IMR-90 (cell line): ENCODE measurements at regions not wholly inside any gene's neighbourhood (a gene's known extent, or its start where the extent isn't known, plus 50 kb on each side); places are given as distances from the start of the nearest gene placed in this dataset.

Experiments used
- ATAC-seq: fragments of 200-7000 bp; cut with Tn5 transposase; 2 replicates; pipeline ENCODE4 v1.9.1; 2020; ENCODE audit warnings: low read depth, mild to moderate bottlenecking, moderate library complexity
- BruUV-seq: library from RNA; stranded (reverse); fragments of 400-500 nt; replicated peaks from 2 replicates; lab custom pipeline; 2021; lab: Mats Ljungman, UMichigan
- CTCF ChIA-PET: fragments of 300-600 bp; formaldehyde crosslinking; extraction: SDS; loops from one replicate; lab custom pipeline; 2021; ENCODE audit warnings: antibody characterized with exemption; lab: Yijun Ruan, JAX
- POLR2A ChIA-PET: fragments of 300-600 bp; sonication (Branson Sonifier 250); formaldehyde crosslinking; loops from one replicate; lab custom pipeline; 2022; ENCODE audit warnings: antibody characterized with exemption; ENCODE audit not compliant: unreplicated experiment; lab: Charles Lee
- DNase-seq: peaks from one replicate; pipeline ENCODE4 v3.0.0; 2013
- H2AFZ ChIP-seq: replicated peaks from 2 replicates; pipeline ENCODE3; 2013; ENCODE audit warnings: low read length, mild to moderate bottlenecking; ENCODE audit not compliant: poor library complexity
- H2AK5ac ChIP-seq: 2 replicates; pipeline ENCODE4 v1.6.1; 2013; ENCODE audit warnings: low read depth, low read length, inconsistent platforms
- H2AK9ac ChIP-seq: replicated peaks from 2 replicates; pipeline ENCODE3; 2013; ENCODE audit warnings: mild to moderate bottlenecking, low read depth, low read length, moderate library complexity; ENCODE audit not compliant: poor library complexity
- H2BK120ac ChIP-seq: 2 replicates; pipeline ENCODE4 v1.6.1; 2013; ENCODE audit warnings: low read depth, low read length, inconsistent platforms
- H2BK15ac ChIP-seq: 3 replicates; pipeline ENCODE4 v1.6.1; 2013; ENCODE audit warnings: low read depth, low read length, inconsistent platforms
- H2BK20ac ChIP-seq: 2 replicates; pipeline ENCODE4 v1.6.1; 2013; ENCODE audit warnings: low read depth, mild to moderate bottlenecking, inconsistent platforms, low read length, moderate library complexity
- H2BK5ac ChIP-seq: 2 replicates; pipeline ENCODE4 v1.6.1; 2013; ENCODE audit warnings: mild to moderate bottlenecking, low read depth, low read length, inconsistent platforms; ENCODE audit not compliant: poor library complexity, severe bottlenecking
- H3K14ac ChIP-seq: replicated peaks from 2 replicates; pipeline ENCODE4 v1.6.1; 2013; ENCODE audit warnings: low read depth, low read length, inconsistent platforms
- H3K18ac ChIP-seq: 2 replicates; pipeline ENCODE4 v1.6.1; 2013; ENCODE audit warnings: low read depth, low read length, control low read depth
- H3K23ac ChIP-seq: 2 replicates; pipeline ENCODE4 v1.6.1; 2013; ENCODE audit warnings: low read depth, low read length, inconsistent platforms
- H3K27ac ChIP-seq: 2 replicates; pipeline ENCODE4 v1.5.1; 2013; ENCODE audit warnings: mild to moderate bottlenecking, control low read depth, low read length; ENCODE audit not compliant: insufficient read depth
- H3K27me3 ChIP-seq: 2 replicates; pipeline ENCODE4 v1.6.1; 2013; ENCODE audit warnings: low read length; ENCODE audit not compliant: control insufficient read depth, insufficient read depth
- H3K36me3 ChIP-seq: 2 replicates; pipeline ENCODE4 v1.6.1; 2013; ENCODE audit warnings: low read length, mixed read lengths; ENCODE audit not compliant: control insufficient read depth, insufficient read depth
- H3K4ac ChIP-seq: 2 replicates; pipeline ENCODE4 v1.6.1; 2013; ENCODE audit warnings: low read depth, low read length, inconsistent platforms
- H3K4me1 ChIP-seq: 2 replicates; pipeline ENCODE4 v1.6.1; 2013; ENCODE audit warnings: low read length, mixed read lengths; ENCODE audit not compliant: control insufficient read depth, insufficient read depth
- H3K4me2 ChIP-seq: 2 replicates; pipeline ENCODE4 v1.6.1; 2013; ENCODE audit warnings: low read depth, mild to moderate bottlenecking, control low read depth, low read length, moderate library complexity
- H3K4me3 ChIP-seq: 2 replicates; pipeline ENCODE4 v1.5.1; 2013; ENCODE audit warnings: low read depth, mild to moderate bottlenecking, control low read depth, low read length, moderate library complexity; ENCODE audit not compliant: insufficient read depth
- H3K56ac ChIP-seq: 2 replicates; pipeline ENCODE4 v1.6.1; 2013; ENCODE audit warnings: low read length, inconsistent platforms; ENCODE audit not compliant: insufficient read depth; ENCODE audit errors: extremely low read depth
- H3K79me1 ChIP-seq, 2 experiments: 2 replicates each; pipeline ENCODE4 v1.6.1; 2013; ENCODE audit warnings: low read length in 2 of 2, inconsistent platforms in 1 of 2, low read depth in 1 of 2
- H3K9ac ChIP-seq: 2 replicates; pipeline ENCODE4 v1.6.1; 2013; ENCODE audit warnings: low read depth, low read length, control low read depth
- H3K9me1 ChIP-seq: 2 replicates; pipeline ENCODE4 v1.6.1; 2013; ENCODE audit warnings: low read length, inconsistent platforms; ENCODE audit not compliant: insufficient read depth
- H3K9me3 ChIP-seq: 2 replicates; pipeline ENCODE4 v1.6.1; 2013; ENCODE audit warnings: low read length; ENCODE audit not compliant: control insufficient read depth, insufficient read depth
- H4K20me1 ChIP-seq: 2 replicates; pipeline ENCODE4 v1.6.1; 2013; ENCODE audit warnings: low read length, inconsistent platforms; ENCODE audit not compliant: insufficient read depth
- H4K5ac ChIP-seq: 2 replicates; pipeline ENCODE4 v1.6.1; 2013; ENCODE audit warnings: mild to moderate bottlenecking, low read depth, low read length, control low read depth
- H4K8ac ChIP-seq, 2 experiments: 2 replicates each; pipeline ENCODE4 v1.6.1; 2013; ENCODE audit warnings: low read depth in 2 of 2, low read length in 2 of 2, control low read depth in 1 of 2, inconsistent platforms in 1 of 2
- H4K91ac ChIP-seq: 2 replicates; pipeline ENCODE4 v1.6.1; 2013; ENCODE audit warnings: low read depth, low read length, inconsistent platforms; ENCODE audit not compliant: insufficient read depth
- BHLHE40 ChIP-seq: fragments of 150-350 bp; IDR thresholded peaks from 2 replicates; pipeline ENCODE4 v1.6.1; 2016; ENCODE audit warnings: mild to moderate bottlenecking, low read depth, low read length
- CEBPB ChIP-seq: IDR thresholded peaks from 2 replicates; pipeline ENCODE4 v1.6.1; 2012; ENCODE audit warnings: low read depth, low read length, improper control_type of control experiment
- CHD1 ChIP-seq: IDR thresholded peaks from 2 replicates; pipeline ENCODE4 v1.6.1; 2012; ENCODE audit warnings: low read depth, low read length, improper control_type of control experiment
- ELK1 ChIP-seq: fragments of 150-350 bp; IDR thresholded peaks from 2 replicates; pipeline ENCODE4 v1.6.1; 2016; ENCODE audit warnings: low read depth, mild to moderate bottlenecking, low read length, moderate library complexity, borderline replicate concordance
- FOS ChIP-seq: fragments of 150-350 bp; IDR thresholded peaks from 2 replicates; pipeline ENCODE4 v1.6.1; 2016; ENCODE audit warnings: low read depth, low read length
- MAFK ChIP-seq: IDR thresholded peaks from 2 replicates; pipeline ENCODE4 v1.6.1; 2012; ENCODE audit warnings: low read depth, low read length, improper control_type of control experiment
- MAZ ChIP-seq: IDR thresholded peaks from 2 replicates; pipeline ENCODE4 v1.6.1; 2012; ENCODE audit warnings: low read depth, mild to moderate bottlenecking, low read length, improper control_type of control experiment, moderate library complexity, borderline replicate concordance
- MXI1 ChIP-seq: IDR thresholded peaks from 2 replicates; pipeline ENCODE4 v1.6.1; 2012; ENCODE audit warnings: low read depth, mild to moderate bottlenecking, low read length, moderate library complexity, borderline replicate concordance
- NFE2L2 ChIP-seq: fragments of 150-350 bp; IDR thresholded peaks from 2 replicates; pipeline ENCODE4 v1.6.1; 2016; ENCODE audit warnings: low read depth, mild to moderate bottlenecking, low read length
- POLR2A ChIP-seq: IDR thresholded peaks from 2 replicates; pipeline ENCODE4 v1.6.1; 2012; ENCODE audit warnings: mild to moderate bottlenecking, low read depth, low read length
- RAD21 ChIP-seq: IDR thresholded peaks from 2 replicates; pipeline ENCODE4 v1.6.1; 2012; ENCODE audit warnings: low read length, improper control_type of control experiment
- RCOR1 ChIP-seq: IDR thresholded peaks from 2 replicates; pipeline ENCODE4 v1.6.1; 2012; ENCODE audit warnings: mild to moderate bottlenecking, low read length, improper control_type of control experiment; ENCODE audit not compliant: insufficient replicate concordance
- RFX5 ChIP-seq: IDR thresholded peaks from 2 replicates; pipeline ENCODE4 v1.8.0; 2012; ENCODE audit warnings: low read depth, mild to moderate bottlenecking, low read length, moderate library complexity
- SMC3 ChIP-seq: fragments of 150-350 bp; IDR thresholded peaks from 2 replicates; pipeline ENCODE4 v1.6.1; 2016; ENCODE audit warnings: low read depth, mild to moderate bottlenecking, antibody characterized with exemption, low read length, moderate library complexity
- dilution Hi-C: fragments of 300-500 bp; cut with HindIII; formaldehyde crosslinking; loops from one replicate; pipeline ENCODE4 v1.14.3; 2018; ENCODE audit warnings: low sequenced_read_pairs; ENCODE audit not compliant: unreplicated experiment
- in situ Hi-C: fragments of 300-500 bp; cut with MboI; formaldehyde crosslinking; loops from 3 replicates; pipeline ENCODE4 v1.14.3; 2019; ENCODE audit warnings: low sequenced_read_pairs, inconsistent platforms, mixed read lengths
- intact Hi-C: fragments of 100-400 bp; cut with micrococcal nuclease; formaldehyde crosslinking; loops from 2 replicates; pipeline ENCODE4 v1.10.0; 2022
- TF ChIP-seq, protein P1 (sequence below): fragments of 150-350 bp; IDR thresholded peaks from 2 replicates; pipeline ENCODE4 v1.6.1; 2017; ENCODE audit warnings: mild to moderate bottlenecking, antibody characterized with exemption, low read length, low read depth
- TF ChIP-seq, protein P2 (sequence below): conservative IDR thresholded peaks from 2 replicates; pipeline ENCODE4 v1.5.1; 2012; ENCODE audit warnings: mild to moderate bottlenecking, low read depth, low read length, improper control_type of control experiment

DNA sequence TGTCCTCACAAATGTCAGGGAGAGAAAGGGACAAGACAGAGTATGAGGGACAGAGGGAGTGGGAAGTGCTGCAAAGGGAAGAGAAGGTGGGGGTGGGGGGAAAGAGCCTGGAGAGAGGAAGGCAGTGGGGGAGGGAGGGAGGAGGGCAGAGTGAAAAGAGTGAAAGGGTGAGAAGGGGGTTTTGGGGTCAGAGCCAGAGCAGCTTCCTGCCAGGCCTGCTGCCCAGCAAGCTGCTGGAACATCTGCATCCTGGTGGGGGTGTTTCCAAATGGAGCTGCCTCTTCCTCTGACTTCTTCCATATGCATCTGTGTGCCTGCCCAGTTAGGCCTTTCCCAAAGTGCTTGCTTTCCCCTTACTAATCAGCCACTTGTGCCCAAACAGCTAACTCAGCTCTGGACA lies 94.3 kb upstream of the CELF4 start:
- Histone ChIP-seq H3K27ac (no peak overlapping the region), H2AFZ (no peak overlapping the region), H4K8ac (no peak overlapping the region), H3K36me3 (no peaks in the 10 kb centered on the region), H3K9me1 (no peaks in the 10 kb centered on the region), H3K9me3 (peaks cover 14% of the 10 kb centered on the region), H3K18ac (no peak overlapping the region), H4K91ac (no peak overlapping the region), H3K14ac (no peak overlapping the region), H4K5ac (no peak overlapping the region), H3K4ac (no peak overlapping the region), H3K79me1 (no peaks in the 10 kb centered on the region), H3K27me3 (no peaks in the 10 kb centered on the region), H3K9ac (no peak overlapping the region), H2BK120ac (no peak overlapping the region), H2AK9ac (no peak overlapping the region), H3K56ac (no peak overlapping the region), H3K4me2 (no peak overlapping the region), H3K4me1 (no peaks in the 10 kb centered on the region), H4K20me1 (no peaks in the 10 kb centered on the region), H3K23ac (no peak overlapping the region), H2BK20ac (no peak overlapping the region), H3K4me3 (no peak overlapping the region), H2AK5ac (no peak overlapping the region), H2BK15ac (no peak overlapping the region), H2BK5ac (no peak overlapping the region)
- in situ Hi-C loops: no loop called here
- BruUV-seq: no TSS peak
- DNase-seq: no peak
- ChIA-PET POLR2A (no interaction called here), CTCF (no interaction called here)
- dilution Hi-C loops: no loop called here
- TF ChIP-seq RCOR1 (no peak), RFX5 (no peak), MXI1 (no peak), ELK1 (no peak), RAD21 (no peak), POLR2A (no peak), MAZ (no peak), SMC3 (no peak), MAFK (no peak), CEBPB (no peak), NFE2L2 (no peak), CHD1 (no peak), FOS (no peak), BHLHE40 (no peak)
- TF ChIP-seq, protein P1, sequence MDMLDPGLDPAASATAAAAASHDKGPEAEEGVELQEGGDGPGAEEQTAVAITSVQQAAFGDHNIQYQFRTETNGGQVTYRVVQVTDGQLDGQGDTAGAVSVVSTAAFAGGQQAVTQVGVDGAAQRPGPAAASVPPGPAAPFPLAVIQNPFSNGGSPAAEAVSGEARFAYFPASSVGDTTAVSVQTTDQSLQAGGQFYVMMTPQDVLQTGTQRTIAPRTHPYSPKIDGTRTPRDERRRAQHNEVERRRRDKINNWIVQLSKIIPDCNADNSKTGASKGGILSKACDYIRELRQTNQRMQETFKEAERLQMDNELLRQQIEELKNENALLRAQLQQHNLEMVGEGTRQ: no peak
- TF ChIP-seq, protein P2, sequence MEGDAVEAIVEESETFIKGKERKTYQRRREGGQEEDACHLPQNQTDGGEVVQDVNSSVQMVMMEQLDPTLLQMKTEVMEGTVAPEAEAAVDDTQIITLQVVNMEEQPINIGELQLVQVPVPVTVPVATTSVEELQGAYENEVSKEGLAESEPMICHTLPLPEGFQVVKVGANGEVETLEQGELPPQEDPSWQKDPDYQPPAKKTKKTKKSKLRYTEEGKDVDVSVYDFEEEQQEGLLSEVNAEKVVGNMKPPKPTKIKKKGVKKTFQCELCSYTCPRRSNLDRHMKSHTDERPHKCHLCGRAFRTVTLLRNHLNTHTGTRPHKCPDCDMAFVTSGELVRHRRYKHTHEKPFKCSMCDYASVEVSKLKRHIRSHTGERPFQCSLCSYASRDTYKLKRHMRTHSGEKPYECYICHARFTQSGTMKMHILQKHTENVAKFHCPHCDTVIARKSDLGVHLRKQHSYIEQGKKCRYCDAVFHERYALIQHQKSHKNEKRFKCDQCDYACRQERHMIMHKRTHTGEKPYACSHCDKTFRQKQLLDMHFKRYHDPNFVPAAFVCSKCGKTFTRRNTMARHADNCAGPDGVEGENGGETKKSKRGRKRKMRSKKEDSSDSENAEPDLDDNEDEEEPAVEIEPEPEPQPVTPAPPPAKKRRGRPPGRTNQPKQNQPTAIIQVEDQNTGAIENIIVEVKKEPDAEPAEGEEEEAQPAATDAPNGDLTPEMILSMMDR: no peak
- intact Hi-C loops: no loop called here
- no peak for ATAC-seq
